A549 (cell line): ENCODE measurements at regions not wholly inside any gene's neighbourhood (a gene's known extent, or its start where the extent isn't known, plus 50 kb on each side); places are given as distances from the start of the nearest gene placed in this dataset.

ENCODE experiments used
- ATAC-seq, 2 experiments: fragments of 200-7000 bp in 1 of 2; fragments of >200 bp in 1 of 2; cut with Nextera tagmentation in 1 of 2; cut with Tn5 transposase in 1 of 2; 3 replicates each; pipeline versions ENCODE4 v1.8.0 to v1.9.1; 2018 to 2020; ENCODE audit warnings: mild to moderate bottlenecking in 1 of 2, moderate library complexity in 1 of 2
- CTCF ChIA-PET: fragments of 300-600 bp; sonication (Branson Sonifier 250); formaldehyde crosslinking; extraction: SDS; loops from one replicate; lab custom pipeline; 2021; ENCODE audit warnings: antibody characterized with exemption, inconsistent platforms; lab: Yijun Ruan, JAX
- POLR2A ChIA-PET: fragments of 350-600 bp; formaldehyde crosslinking; extraction: SDS; loops from one replicate; lab custom pipeline; 2021; ENCODE audit warnings: antibody characterized with exemption, inconsistent platforms; lab: Yijun Ruan, JAX
- DNase-seq, 2 experiments: peaks; one replicate each; pipeline versions ENCODE4 v3.0.0 to v3.0.0-alpha.2; 2011 to 2016; ENCODE audit warnings: low read depth in 1 of 2, low spot score in 1 of 2
- FAIRE-seq: peaks from 2 replicates; lab custom pipeline; 2011; peaks lifted over from hg19 to GRCh38; lab: Jason Lieb, UNC
- H3K27ac ChIP-seq, 2 experiments: fragments of >200 bp; sonication (Bioruptor Twin); formaldehyde crosslinking; 3 replicates each; pipeline ENCODE4 v1.5.1; 2016 to 2017
- H3K4me1 ChIP-seq: fragments of >200 bp; sonication (Bioruptor Twin); formaldehyde crosslinking; 3 replicates; pipeline ENCODE4 v1.6.1; 2016
- H3K4me2 ChIP-seq: fragments of >200 bp; sonication (Bioruptor Twin); formaldehyde crosslinking; 3 replicates; pipeline ENCODE4 v1.6.1; 2016
- H3K4me3 ChIP-seq: fragments of >200 bp; sonication (Bioruptor Twin); formaldehyde crosslinking; 3 replicates; pipeline ENCODE4 v1.5.1; 2016
- H3K9me3 ChIP-seq: fragments of >200 bp; sonication (Bioruptor Twin); formaldehyde crosslinking; 3 replicates; pipeline ENCODE4 v1.6.1; 2016
- BHLHE40 ChIP-seq: IDR thresholded peaks from 2 replicates; pipeline ENCODE4 v1.6.1; 2012; ENCODE audit warnings: low read depth, low read length, inconsistent platforms
- CBX2 ChIP-seq: fragments of 200-600 bp; sonication (generic); IDR thresholded peaks from 2 replicates; pipeline ENCODE4 v1.6.1; 2016; ENCODE audit warnings: low read depth, mild to moderate bottlenecking, borderline replicate concordance
- CBX8 ChIP-seq: fragments of 200-600 bp; sonication (generic); IDR thresholded peaks from 2 replicates; pipeline ENCODE4 v1.6.1; 2016
- EHMT2 ChIP-seq: fragments of 200-600 bp; sonication (generic); IDR thresholded peaks from 2 replicates; pipeline ENCODE4 v1.6.1; 2016; ENCODE audit warnings: antibody characterized with exemption, low read depth, mild to moderate bottlenecking, moderate library complexity
- ESRRA ChIP-seq: fragments of 150-350 bp; IDR thresholded peaks from 2 replicates; pipeline ENCODE4 v1.6.1; 2014; ENCODE audit warnings: mild to moderate bottlenecking, low read length, borderline replicate concordance
- GATA3 ChIP-seq: IDR thresholded peaks from 2 replicates; pipeline ENCODE4 v1.6.1; 2012; ENCODE audit warnings: borderline replicate concordance
- HEYL ChIP-seq: fragments of 250-450 bp; sonication (Bioruptor Pico); IDR thresholded peaks from 2 replicates; pipeline ENCODE4 v1.8.0; 2021; ENCODE audit warnings: mild to moderate bottlenecking, moderate library complexity
- HOXB5 ChIP-seq: fragments of 250-450 bp; sonication (Bioruptor Pico); IDR thresholded peaks from 2 replicates; pipeline ENCODE4 v1.5.0; 2020; ENCODE audit warnings: mild to moderate bottlenecking, moderate library complexity
- JUN ChIP-seq, 2 experiments: fragments of >200 bp; sonication (Bioruptor Twin); formaldehyde crosslinking; IDR thresholded peaks; 2 replicates in 1 of 2; 3 replicates in 1 of 2; pipeline ENCODE4 v1.6.1; 2016 to 2017
- KDM1A ChIP-seq: fragments of 200-600 bp; sonication (generic); IDR thresholded peaks from 2 replicates; pipeline ENCODE4 v1.6.1; 2016; ENCODE audit warnings: low read depth, mild to moderate bottlenecking
- KDM5A ChIP-seq: fragments of 200-600 bp; sonication (generic); IDR thresholded peaks from 2 replicates; pipeline ENCODE4 v1.6.1; 2016; ENCODE audit warnings: antibody characterized with exemption, mild to moderate bottlenecking
- MAFK ChIP-seq: fragments of 450-650 bp; IDR thresholded peaks from 2 replicates; pipeline ENCODE4 v1.6.1; 2014; ENCODE audit not compliant: partially characterized antibody
- NFE2L2 ChIP-seq: fragments of 150-350 bp; conservative IDR thresholded peaks from 2 replicates; pipeline ENCODE4 v1.6.1; 2014; ENCODE audit warnings: low read length
- PHF8 ChIP-seq: fragments of 200-600 bp; sonication (generic); IDR thresholded peaks from 2 replicates; pipeline ENCODE4 v1.6.1; 2016; ENCODE audit warnings: low read depth, mild to moderate bottlenecking, antibody characterized with exemption, moderate library complexity, borderline replicate concordance
- RARB ChIP-seq: fragments of 250-450 bp; sonication (Bioruptor Pico); IDR thresholded peaks from 2 replicates; pipeline ENCODE4 v1.8.0; 2021; ENCODE audit warnings: mild to moderate bottlenecking, moderate library complexity
- RNF2 ChIP-seq: fragments of 200-600 bp; sonication (generic); IDR thresholded peaks from 2 replicates; pipeline ENCODE4 v1.6.1; 2016; ENCODE audit warnings: low read depth, mild to moderate bottlenecking, antibody characterized with exemption, moderate library complexity, borderline replicate concordance
- SREBF2 ChIP-seq: fragments of 450-650 bp; IDR thresholded peaks from 2 replicates; pipeline ENCODE4 v1.6.1; 2014; ENCODE audit warnings: mild to moderate bottlenecking, moderate library complexity
- TFCP2L1 ChIP-seq: fragments of 250-450 bp; sonication (Bioruptor Pico); IDR thresholded peaks from 2 replicates; pipeline ENCODE4 v1.5.0; 2021; ENCODE audit warnings: mild to moderate bottlenecking
- TP53 ChIP-seq: fragments of 250-450 bp; sonication (Bioruptor Pico); IDR thresholded peaks from 2 replicates; pipeline ENCODE4 v1.5.0; 2021; ENCODE audit warnings: mild to moderate bottlenecking, moderate library complexity
- ZFP36 ChIP-seq: fragments of 450-650 bp; IDR thresholded peaks from 2 replicates; pipeline ENCODE4 v1.6.1; 2014; ENCODE audit warnings: borderline replicate concordance; ENCODE audit not compliant: partially characterized antibody
- ZSCAN20 ChIP-seq: fragments of 250-450 bp; sonication (Bioruptor Pico); IDR thresholded peaks from 2 replicates; pipeline ENCODE4 v1.8.0; 2022; ENCODE audit warnings: mild to moderate bottlenecking, moderate library complexity
- WGBS: methylation state at CpG from one replicate; pipeline ENCODE4 v1.1.6; 2017; ENCODE audit errors: missing lambda C conversion rate; 5-methylcytosine and 5-hydroxymethylcytosine counted together
- TF ChIP-seq, protein P1 (sequence below): fragments of 250-450 bp; sonication (Bioruptor Pico); IDR thresholded peaks from 2 replicates; pipeline ENCODE4 v1.5.0; 2021; ENCODE audit warnings: mild to moderate bottlenecking, moderate library complexity, borderline replicate concordance
- TF ChIP-seq, protein P2 (sequence below): fragments of >200 bp; sonication (Bioruptor Twin); formaldehyde crosslinking; IDR thresholded peaks from 3 replicates; pipeline ENCODE4 v1.6.1; 2016
- TF ChIP-seq, protein P3 (sequence below): fragments of 150-350 bp; IDR thresholded peaks from 2 replicates; pipeline ENCODE4 v1.6.1; 2014; ENCODE audit warnings: low read depth, mild to moderate bottlenecking, low read length

DNA sequence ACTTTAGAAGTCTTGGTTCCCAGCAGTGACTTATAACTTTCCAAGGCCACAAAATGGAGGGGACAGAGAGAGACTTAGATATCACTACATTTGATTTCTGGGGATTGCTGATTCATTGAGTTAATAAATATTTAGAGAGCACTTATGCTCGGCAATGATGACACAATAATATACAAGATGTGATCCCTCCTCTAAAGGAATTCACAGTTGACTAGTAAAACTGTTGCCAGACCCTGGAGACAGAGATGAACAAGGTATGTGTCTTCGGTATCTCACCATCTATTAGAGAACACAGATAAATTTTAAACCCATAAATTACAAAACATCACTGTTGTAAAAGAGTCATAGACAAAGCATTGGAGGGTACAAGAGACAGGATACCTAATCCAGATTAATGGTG lies 437.5 kb downstream of the FOXO1 start:
- no peak overlapping the region; a peak in 1 of 6 replicates for H3K27ac ChIP-seq
- ChIA-PET POLR2A (no interaction called here), CTCF (no interaction called here)
- no peaks in the 10 kb centered on the region for H3K9me3 ChIP-seq
- H3K4me2 ChIP-seq, result peak overlapping the region; percentile 19; the same call in 1 of the 3 replicates
- 0 out of 3 replicates have a peak, but pooled peaks cover 6% of the 10 kb centered on the region for H3K4me1 ChIP-seq
- DNase-seq (peak in 1 of 2 experiments; percentile 9), ATAC-seq (no peak), FAIRE-seq (no peak)
- no peak for TF ChIP-seq CBX8
- no peak for TF ChIP-seq TP53
- TF ChIP-seq RNF2, result no peak
- TF ChIP-seq RARB (CRISPR knock-in tag), result no peak
- TF ChIP-seq, protein P1, sequence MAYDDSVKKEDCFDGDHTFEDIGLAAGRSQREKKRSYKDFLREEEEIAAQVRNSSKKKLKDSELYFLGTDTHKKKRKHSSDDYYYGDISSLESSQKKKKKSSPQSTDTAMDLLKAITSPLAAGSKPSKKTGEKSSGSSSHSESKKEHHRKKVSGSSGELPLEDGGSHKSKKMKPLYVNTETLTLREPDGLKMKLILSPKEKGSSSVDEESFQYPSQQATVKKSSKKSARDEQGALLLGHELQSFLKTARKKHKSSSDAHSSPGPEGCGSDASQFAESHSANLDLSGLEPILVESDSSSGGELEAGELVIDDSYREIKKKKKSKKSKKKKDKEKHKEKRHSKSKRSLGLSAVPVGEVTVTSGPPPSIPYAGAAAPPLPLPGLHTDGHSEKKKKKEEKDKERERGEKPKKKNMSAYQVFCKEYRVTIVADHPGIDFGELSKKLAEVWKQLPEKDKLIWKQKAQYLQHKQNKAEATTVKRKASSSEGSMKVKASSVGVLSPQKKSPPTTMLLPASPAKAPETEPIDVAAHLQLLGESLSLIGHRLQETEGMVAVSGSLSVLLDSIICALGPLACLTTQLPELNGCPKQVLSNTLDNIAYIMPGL (CRISPR knock-in tag), result no peak
- TF ChIP-seq JUN (IDR thresholded peaks at IDR 0.05), result no peak
- TF ChIP-seq KDM5A, result no peak
- TF ChIP-seq ESRRA, result no peak
- no peak for TF ChIP-seq NFE2L2
- TF ChIP-seq CBX2, result no peak
- WGBS, result 29% methylated on average over 2 of the region's 2 CpGs
- H3K4me3 ChIP-seq, result no peak overlapping the region

DNA sequence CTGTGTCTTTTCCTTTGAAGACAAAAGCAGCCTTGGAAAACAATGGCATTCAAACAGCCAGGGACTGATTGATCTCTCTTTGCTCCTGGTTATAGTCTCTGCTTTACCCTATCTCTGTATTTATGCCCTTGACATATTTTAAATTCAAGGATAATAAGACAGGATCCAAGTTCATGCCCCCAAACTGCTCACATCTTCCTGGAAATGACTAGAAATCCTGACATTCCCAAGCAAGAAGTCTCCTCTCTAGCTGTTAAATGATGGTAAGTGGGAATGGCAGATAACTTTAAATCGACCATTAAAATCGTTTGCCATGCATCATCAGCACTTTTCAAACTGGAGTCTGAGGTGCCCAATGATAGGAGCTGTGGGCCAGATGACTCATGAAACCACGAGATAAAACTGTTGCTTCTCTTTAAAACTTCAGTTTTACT lies 435.6 kb downstream of the FOXO1 start:
- ATAC-seq (no peak), DNase-seq (no peak), FAIRE-seq (no peak)
- 47% methylated on average over 3 of the region's 3 CpGs for WGBS
- TF ChIP-seq TFCP2L1 (no peak), MAFK (peak; percentile 52)
- POLR2A ChIA-PET, result no interaction called here
- Histone ChIP-seq H3K4me3 (no peak overlapping the region), H3K27ac (no peak overlapping the region), H3K9me3 (no peaks in the 10 kb centered on the region), H3K4me1 (peaks cover 6% of the 10 kb centered on the region; the same call in 1 of the 3 replicates), H3K4me2 (no peak overlapping the region)
- CTCF ChIA-PET, result no interaction called here

DNA sequence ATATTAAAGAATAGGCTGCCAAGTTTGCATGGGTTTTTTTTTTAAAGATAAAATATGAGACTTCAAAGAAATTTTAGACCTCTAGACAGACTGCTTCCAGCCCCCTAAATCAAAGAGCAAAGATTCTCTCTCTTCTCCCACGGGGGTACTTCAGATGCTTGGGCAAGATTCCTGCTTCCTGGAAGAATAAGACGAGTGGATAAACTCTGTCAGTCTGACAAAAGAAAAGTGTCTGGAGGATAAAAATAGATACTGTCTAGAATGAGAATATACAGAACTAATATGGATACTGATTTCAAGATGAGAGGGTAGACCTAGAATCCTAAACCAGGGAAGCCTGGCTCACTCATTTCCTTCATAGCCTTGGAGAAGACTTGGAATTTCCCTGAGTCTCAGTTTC lies 435.1 kb downstream of the FOXO1 start:
- ATAC-seq, result no peak
- CTCF ChIA-PET, result no interaction called here
- no peak overlapping the region for H3K4me2 ChIP-seq

More for the DNA sequence above, 435.1 kb downstream of the FOXO1 start:
- TF ChIP-seq, protein P2, sequence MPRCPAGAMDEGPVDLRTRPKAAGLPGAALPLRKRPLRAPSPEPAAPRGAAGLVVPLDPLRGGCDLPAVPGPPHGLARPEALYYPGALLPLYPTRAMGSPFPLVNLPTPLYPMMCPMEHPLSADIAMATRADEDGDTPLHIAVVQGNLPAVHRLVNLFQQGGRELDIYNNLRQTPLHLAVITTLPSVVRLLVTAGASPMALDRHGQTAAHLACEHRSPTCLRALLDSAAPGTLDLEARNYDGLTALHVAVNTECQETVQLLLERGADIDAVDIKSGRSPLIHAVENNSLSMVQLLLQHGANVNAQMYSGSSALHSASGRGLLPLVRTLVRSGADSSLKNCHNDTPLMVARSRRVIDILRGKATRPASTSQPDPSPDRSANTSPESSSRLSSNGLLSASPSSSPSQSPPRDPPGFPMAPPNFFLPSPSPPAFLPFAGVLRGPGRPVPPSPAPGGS, result no peak
- TF ChIP-seq SREBF2 (no peak), RNF2 (no peak), HEYL (CRISPR knock-in tag) (no peak), RARB (CRISPR knock-in tag) (no peak), ZFP36 (no peak), HOXB5 (CRISPR knock-in tag) (no peak), ZSCAN20 (no peak), CBX8 (no peak), BHLHE40 (no peak), EHMT2 (no peak), KDM1A (no peak), PHF8 (no peak), GATA3 (no peak)
- TF ChIP-seq, protein P3, sequence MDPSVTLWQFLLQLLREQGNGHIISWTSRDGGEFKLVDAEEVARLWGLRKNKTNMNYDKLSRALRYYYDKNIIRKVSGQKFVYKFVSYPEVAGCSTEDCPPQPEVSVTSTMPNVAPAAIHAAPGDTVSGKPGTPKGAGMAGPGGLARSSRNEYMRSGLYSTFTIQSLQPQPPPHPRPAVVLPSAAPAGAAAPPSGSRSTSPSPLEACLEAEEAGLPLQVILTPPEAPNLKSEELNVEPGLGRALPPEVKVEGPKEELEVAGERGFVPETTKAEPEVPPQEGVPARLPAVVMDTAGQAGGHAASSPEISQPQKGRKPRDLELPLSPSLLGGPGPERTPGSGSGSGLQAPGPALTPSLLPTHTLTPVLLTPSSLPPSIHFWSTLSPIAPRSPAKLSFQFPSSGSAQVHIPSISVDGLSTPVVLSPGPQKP, result no peak
- TF ChIP-seq, all 56 proteins: peak for 0
- DNase-seq, result no peak
- Histone ChIP-seq H3K4me3 (no peak overlapping the region), H3K27ac (no peak overlapping the region), H3K4me1 (peaks cover 8% of the 10 kb centered on the region; the same call in 2 of the 3 replicates), H3K9me3 (no peaks in the 10 kb centered on the region)
- WGBS, result 40% methylated on average over 2 of the region's 2 CpGs
- POLR2A ChIA-PET, result no interaction called here
- no peak for FAIRE-seq
